ENCODE measurements at regions not wholly inside any gene's neighbourhood (a gene's known extent, or its start where the extent isn't known, plus 50 kb on each side); places are given as distances from the start of the nearest gene placed in this dataset.

- Histone ChIP-seq H3K36me3 (ENCODE audit: insufficient read depth) (no peaks in the 10 kb centered on the region), H2AFZ (no peak overlapping the region), H3K4me1 (ENCODE audit: insufficient read depth) (peaks cover 12% of the 10 kb centered on the region), H3K9me2 (ENCODE audit: insufficient read depth) (no peaks in the 10 kb centered on the region), H3K27ac (ENCODE audit: low read depth) (no peak overlapping the region), H3K4me2 (no peak overlapping the region), H3K27me3 (ENCODE audit: insufficient read depth) (no peaks in the 10 kb centered on the region), H3F3A (replicated peaks; ENCODE audit: low read depth) (no peaks in the 10 kb centered on the region), H4K20me1 (replicated peaks; ENCODE audit: insufficient read depth) (no peaks in the 10 kb centered on the region), H3K4me3 (no peak overlapping the region), H3K79me2 (replicated peaks; ENCODE audit: insufficient read depth) (no peaks in the 10 kb centered on the region)
- DNase-seq (ENCODE audit: low spot score) (no peak), ATAC-seq (no peak)
- H3K36me3 Mint-ChIP-seq (ENCODE audit: low read depth), result no peaks in the 10 kb centered on the region; the same call in 2 of the 3 replicates
- H3K4me1 Mint-ChIP-seq, result peaks cover 11% of the 10 kb centered on the region
- H3K27ac Mint-ChIP-seq, result no peak overlapping the region
- TF ChIP-seq STAT1 (IDR thresholded peaks at IDR 0.05; ENCODE audit: unreplicated experiment) (no peak), EZH2phosphoT487 (IDR thresholded peaks at IDR 0.05; ENCODE audit: unreplicated experiment) (no peak), ETS1 (IDR thresholded peaks at IDR 0.05) (no peak), ZNF331 (CRISPR knock-in tag; IDR thresholded peaks at IDR 0.05; ENCODE audit: low read depth) (peak; percentile 97), ZNF114 (CRISPR knock-in tag; IDR thresholded peaks at IDR 0.05) (no peak)
- no peak overlapping the region for H3K4me3 Mint-ChIP-seq
- H3K27me3 Mint-ChIP-seq (ENCODE audit: insufficient read depth, low read depth, poor library complexity), result no peaks in the 10 kb centered on the region
- peaks cover 12% of the 10 kb centered on the region; the same call in 2 of the 3 replicates for H3K9me3 Mint-ChIP-seq
Observed at GRCh38 chr5:14090755-14091154, 52.4 kb upstream of the TRIO start.

- no peaks in the 10 kb centered on the region for H3K79me2 ChIP-seq (replicated peaks; ENCODE audit: insufficient read depth)
- no peaks in the 10 kb centered on the region for H3K9me2 ChIP-seq (ENCODE audit: insufficient read depth)
- H3K4me1 ChIP-seq (ENCODE audit: insufficient read depth), result peaks cover 12% of the 10 kb centered on the region
- no peaks in the 10 kb centered on the region for H3K27me3 Mint-ChIP-seq (ENCODE audit: insufficient read depth, low read depth, poor library complexity)
- H2AFZ ChIP-seq, result no peak overlapping the region
- H3K27ac Mint-ChIP-seq, result no peak overlapping the region
- DNase-seq (ENCODE audit: low spot score) (no peak), ATAC-seq (no peak)
- H3K4me1 Mint-ChIP-seq, result peaks cover 11% of the 10 kb centered on the region
- H3K36me3 Mint-ChIP-seq (ENCODE audit: low read depth), result no peaks in the 10 kb centered on the region; the same call in 2 of the 3 replicates
- H3F3A ChIP-seq (replicated peaks; ENCODE audit: low read depth), result no peaks in the 10 kb centered on the region
- H3K4me2 ChIP-seq, result no peak overlapping the region
- peaks cover 12% of the 10 kb centered on the region; the same call in 2 of the 3 replicates for H3K9me3 Mint-ChIP-seq
- H3K36me3 ChIP-seq (ENCODE audit: insufficient read depth), result no peaks in the 10 kb centered on the region
- no peaks in the 10 kb centered on the region for H4K20me1 ChIP-seq (replicated peaks; ENCODE audit: insufficient read depth)
- H3K27ac ChIP-seq (ENCODE audit: low read depth), result no peak overlapping the region
- H3K27me3 ChIP-seq (ENCODE audit: insufficient read depth), result no peaks in the 10 kb centered on the region
- H3K4me3 Mint-ChIP-seq, result no peak overlapping the region
- no peak overlapping the region for H3K4me3 ChIP-seq
- TF ChIP-seq NANOG (IDR thresholded peaks at IDR 0.05; ENCODE audit: borderline replicate concordance) (no peak), EZH2 (IDR thresholded peaks at IDR 0.05; ENCODE audit: low read depth, unreplicated experiment) (no peak), REST (IDR thresholded peaks at IDR 0.05; ENCODE audit: unreplicated experiment) (no peak), CTCF (conservative IDR thresholded peaks at IDR 0.05; ENCODE audit: low read depth in 2 of 2) (no peak), STAT1 (IDR thresholded peaks at IDR 0.05; ENCODE audit: unreplicated experiment) (no peak), ZNF462 (CRISPR knock-in tag; IDR thresholded peaks at IDR 0.05) (no peak)
Observed at GRCh38 chr5:14090290-14090689, 52.9 kb upstream of the TRIO start.
